Medulla oblongata (tissue), 1 donor: ENCODE measurements at regions not wholly inside any gene's neighbourhood (a gene's known extent, or its start where the extent isn't known, plus 50 kb on each side); places are given as distances from the start of the nearest gene placed in this dataset.

ENCODE experiments used
- DNase-seq: peaks from one replicate; pipeline ENCODE4 v3.0.0-alpha.2; 2015; ENCODE audit errors: extremely low spot score

GRCh38 chr12:102596687-102597086 lies 116.3 kb upstream of the IGF1 start:
- no peak for DNase-seq

GRCh38 chr12:102596031-102596430 lies 115.7 kb upstream of the IGF1 start:
- no peak for DNase-seq

GRCh38 chr12:102595315-102595714 lies 115.0 kb upstream of the IGF1 start:
- DNase-seq: no peak

- no peak for DNase-seq
Measured at GRCh38 chr12:102593134-102593533, 112.8 kb upstream of the IGF1 start.

GRCh38 chr12:102592134-102592533 lies 111.8 kb upstream of the IGF1 start:
- DNase-seq: no peak

GRCh38 chr12:102573237-102573636 lies 92.9 kb upstream of the IGF1 start:
- DNase-seq: no peak

GRCh38 chr12:102571889-102572288 lies 91.5 kb upstream of the IGF1 start:
- no peak for DNase-seq

- DNase-seq: no peak
Measured at GRCh38 chr12:102570256-102570655, 89.9 kb upstream of the IGF1 start.

GRCh38 chr12:102569803-102570202 lies 89.4 kb upstream of the IGF1 start:
- no peak for DNase-seq

GRCh38 chr12:102568276-102568675 lies 87.9 kb upstream of the IGF1 start:
- no peak for DNase-seq

- DNase-seq: no peak
Measured at GRCh38 chr12:102567031-102567985, 86.9 kb upstream of the IGF1 start.

GRCh38 chr12:102565555-102565954 lies 85.2 kb upstream of the IGF1 start:
- DNase-seq: no peak

GRCh38 chr12:102564026-102564425 lies 83.7 kb upstream of the IGF1 start:
- no peak for DNase-seq

- DNase-seq: no peak
Measured at GRCh38 chr12:102562836-102563425, 82.6 kb upstream of the IGF1 start.

- DNase-seq: no peak
Measured at GRCh38 chr12:102551186-102551585, 70.8 kb upstream of the IGF1 start.

GRCh38 chr12:102549691-102550090 lies 69.3 kb upstream of the IGF1 start:
- DNase-seq: no peak

GRCh38 chr12:102548543-102548942 lies 68.2 kb upstream of the IGF1 start:
- peak; percentile 20 for DNase-seq

- DNase-seq: peak; percentile 12
Measured at GRCh38 chr12:102543494-102544485, 63.4 kb upstream of the IGF1 start.

GRCh38 chr12:102542816-102543440 lies 62.6 kb upstream of the IGF1 start:
- DNase-seq: no peak

GRCh38 chr12:102540815-102541385 lies 60.5 kb upstream of the IGF1 start:
- DNase-seq: no peak
